GM06990 (cell line): ENCODE measurements at regions not wholly inside any gene's neighbourhood (a gene's known extent, or its start where the extent isn't known, plus 50 kb on each side); places are given as distances from the start of the nearest gene placed in this dataset.

Experiments used
- DNase-seq: peaks from one replicate; pipeline ENCODE4 v3.0.0-alpha.2; 2011; ENCODE audit not compliant: insufficient read length; ENCODE audit errors: extremely low read depth
- H3K27me3 ChIP-seq: replicated peaks from 2 replicates; pipeline ENCODE4 v1.6.0; 2011; ENCODE audit warnings: low read length; ENCODE audit not compliant: control insufficient read depth, insufficient read depth
- H3K36me3 ChIP-seq: 2 replicates; pipeline ENCODE4 v1.5.1; 2011; ENCODE audit warnings: low read length; ENCODE audit not compliant: control insufficient read depth, insufficient read depth
- H3K4me3 ChIP-seq: replicated peaks from 2 replicates; pipeline ENCODE4 v1.5.1; 2011; ENCODE audit warnings: low read depth, mild to moderate bottlenecking, control low read depth, low read length
- CTCF ChIP-seq: IDR thresholded peaks from 2 replicates; pipeline ENCODE4 v1.5.1; 2011; ENCODE audit warnings: low read length, control low read depth, mild to moderate bottlenecking, inconsistent platforms; ENCODE audit not compliant: insufficient read depth, poor library complexity, severe bottlenecking

- no peak overlapping the region for H3K4me3 ChIP-seq
- TF ChIP-seq CTCF = no peak
- H3K27me3 ChIP-seq = no peaks in the 10 kb centered on the region; the same call in 1 of the 2 replicates
- DNase-seq = no peak
- H3K36me3 ChIP-seq = no peaks in the 10 kb centered on the region
Observed at GRCh38 chr7:156279635-156280034, 360.9 kb upstream of the RNF32 start.

- DNase-seq = no peak
- TF ChIP-seq CTCF = no peak
- Histone ChIP-seq H3K4me3 (no peak overlapping the region), H3K36me3 (no peaks in the 10 kb centered on the region), H3K27me3 (no peaks in the 10 kb centered on the region; the same call in none of the 2 replicates)
Observed at GRCh38 chr7:156275292-156275691, 365.3 kb upstream of the RNF32 start.

- no peak for TF ChIP-seq CTCF
- H3K27me3 ChIP-seq = no peaks in the 10 kb centered on the region; the same call in none of the 2 replicates
- DNase-seq = no peak
Observed at GRCh38 chr7:156274557-156274956, 366.0 kb upstream of the RNF32 start.

GRCh38 chr7:156261581-156261980, 379.0 kb upstream of the RNF32 start:
- Histone ChIP-seq H3K27me3 (no peaks in the 10 kb centered on the region), H3K36me3 (no peaks in the 10 kb centered on the region), H3K4me3 (no peak overlapping the region)
- DNase-seq = no peak
- TF ChIP-seq CTCF = no peak

More at GRCh38 chr7:156274557-156274956, 366.0 kb upstream of the RNF32 start:
- Histone ChIP-seq H3K36me3 (no peaks in the 10 kb centered on the region), H3K4me3 (no peak overlapping the region)

- no peak for DNase-seq
- Histone ChIP-seq H3K4me3 (no peak overlapping the region), H3K27me3 (no peaks in the 10 kb centered on the region), H3K36me3 (no peaks in the 10 kb centered on the region)
- no peak for TF ChIP-seq CTCF
Observed at GRCh38 chr7:156257904-156258303, 382.7 kb upstream of the RNF32 start.

GRCh38 chr7:156255635-156256034, 384.9 kb upstream of the RNF32 start:
- Histone ChIP-seq H3K36me3 (no peaks in the 10 kb centered on the region), H3K4me3 (no peak overlapping the region), H3K27me3 (no peaks in the 10 kb centered on the region)
- no peak for DNase-seq
- TF ChIP-seq CTCF = no peak
